IMR-90 (cell line): ENCODE measurements at regions not wholly inside any gene's neighbourhood (a gene's known extent, or its start where the extent isn't known, plus 50 kb on each side); places are given as distances from the start of the nearest gene placed in this dataset.

Source experiments
- ATAC-seq: fragments of 200-7000 bp; cut with Tn5 transposase; 2 replicates; pipeline ENCODE4 v1.9.1; 2020; ENCODE audit warnings: low read depth, mild to moderate bottlenecking, moderate library complexity
- BruUV-seq: library from RNA; stranded (reverse); fragments of 400-500 nt; replicated peaks from 2 replicates; lab custom pipeline; 2021; lab: Mats Ljungman, UMichigan
- CTCF ChIA-PET: fragments of 300-600 bp; formaldehyde crosslinking; extraction: SDS; loops from one replicate; lab custom pipeline; 2021; ENCODE audit warnings: antibody characterized with exemption; lab: Yijun Ruan, JAX
- POLR2A ChIA-PET: fragments of 300-600 bp; sonication (Branson Sonifier 250); formaldehyde crosslinking; loops from one replicate; lab custom pipeline; 2022; ENCODE audit warnings: antibody characterized with exemption; ENCODE audit not compliant: unreplicated experiment; lab: Charles Lee
- DNase-seq: peaks from one replicate; pipeline ENCODE4 v3.0.0; 2013
- H2AFZ ChIP-seq: replicated peaks from 2 replicates; pipeline ENCODE3; 2013; ENCODE audit warnings: low read length, mild to moderate bottlenecking; ENCODE audit not compliant: poor library complexity
- H2AK5ac ChIP-seq: 2 replicates; pipeline ENCODE4 v1.6.1; 2013; ENCODE audit warnings: low read depth, low read length, inconsistent platforms
- H2AK9ac ChIP-seq: replicated peaks from 2 replicates; pipeline ENCODE3; 2013; ENCODE audit warnings: mild to moderate bottlenecking, low read depth, low read length, moderate library complexity; ENCODE audit not compliant: poor library complexity
- H2BK120ac ChIP-seq: 2 replicates; pipeline ENCODE4 v1.6.1; 2013; ENCODE audit warnings: low read depth, low read length, inconsistent platforms
- H2BK15ac ChIP-seq: 3 replicates; pipeline ENCODE4 v1.6.1; 2013; ENCODE audit warnings: low read depth, low read length, inconsistent platforms
- H2BK20ac ChIP-seq: 2 replicates; pipeline ENCODE4 v1.6.1; 2013; ENCODE audit warnings: low read depth, mild to moderate bottlenecking, inconsistent platforms, low read length, moderate library complexity
- H2BK5ac ChIP-seq: 2 replicates; pipeline ENCODE4 v1.6.1; 2013; ENCODE audit warnings: mild to moderate bottlenecking, low read depth, low read length, inconsistent platforms; ENCODE audit not compliant: poor library complexity, severe bottlenecking
- H3K14ac ChIP-seq: replicated peaks from 2 replicates; pipeline ENCODE4 v1.6.1; 2013; ENCODE audit warnings: low read depth, low read length, inconsistent platforms
- H3K18ac ChIP-seq: 2 replicates; pipeline ENCODE4 v1.6.1; 2013; ENCODE audit warnings: low read depth, low read length, control low read depth
- H3K23ac ChIP-seq: 2 replicates; pipeline ENCODE4 v1.6.1; 2013; ENCODE audit warnings: low read depth, low read length, inconsistent platforms
- H3K27ac ChIP-seq: 2 replicates; pipeline ENCODE4 v1.5.1; 2013; ENCODE audit warnings: mild to moderate bottlenecking, control low read depth, low read length; ENCODE audit not compliant: insufficient read depth
- H3K27me3 ChIP-seq: 2 replicates; pipeline ENCODE4 v1.6.1; 2013; ENCODE audit warnings: low read length; ENCODE audit not compliant: control insufficient read depth, insufficient read depth
- H3K36me3 ChIP-seq: 2 replicates; pipeline ENCODE4 v1.6.1; 2013; ENCODE audit warnings: low read length, mixed read lengths; ENCODE audit not compliant: control insufficient read depth, insufficient read depth
- H3K4ac ChIP-seq: 2 replicates; pipeline ENCODE4 v1.6.1; 2013; ENCODE audit warnings: low read depth, low read length, inconsistent platforms
- H3K4me1 ChIP-seq: 2 replicates; pipeline ENCODE4 v1.6.1; 2013; ENCODE audit warnings: low read length, mixed read lengths; ENCODE audit not compliant: control insufficient read depth, insufficient read depth
- H3K4me2 ChIP-seq: 2 replicates; pipeline ENCODE4 v1.6.1; 2013; ENCODE audit warnings: low read depth, mild to moderate bottlenecking, control low read depth, low read length, moderate library complexity
- H3K4me3 ChIP-seq: 2 replicates; pipeline ENCODE4 v1.5.1; 2013; ENCODE audit warnings: low read depth, mild to moderate bottlenecking, control low read depth, low read length, moderate library complexity; ENCODE audit not compliant: insufficient read depth
- H3K56ac ChIP-seq: 2 replicates; pipeline ENCODE4 v1.6.1; 2013; ENCODE audit warnings: low read length, inconsistent platforms; ENCODE audit not compliant: insufficient read depth; ENCODE audit errors: extremely low read depth
- H3K79me1 ChIP-seq, 2 experiments: 2 replicates each; pipeline ENCODE4 v1.6.1; 2013; ENCODE audit warnings: low read length in 2 of 2, inconsistent platforms in 1 of 2, low read depth in 1 of 2
- H3K9ac ChIP-seq: 2 replicates; pipeline ENCODE4 v1.6.1; 2013; ENCODE audit warnings: low read depth, low read length, control low read depth
- H3K9me1 ChIP-seq: 2 replicates; pipeline ENCODE4 v1.6.1; 2013; ENCODE audit warnings: low read length, inconsistent platforms; ENCODE audit not compliant: insufficient read depth
- H3K9me3 ChIP-seq: 2 replicates; pipeline ENCODE4 v1.6.1; 2013; ENCODE audit warnings: low read length; ENCODE audit not compliant: control insufficient read depth, insufficient read depth
- H4K20me1 ChIP-seq: 2 replicates; pipeline ENCODE4 v1.6.1; 2013; ENCODE audit warnings: low read length, inconsistent platforms; ENCODE audit not compliant: insufficient read depth
- H4K5ac ChIP-seq: 2 replicates; pipeline ENCODE4 v1.6.1; 2013; ENCODE audit warnings: mild to moderate bottlenecking, low read depth, low read length, control low read depth
- H4K8ac ChIP-seq, 2 experiments: 2 replicates each; pipeline ENCODE4 v1.6.1; 2013; ENCODE audit warnings: low read depth in 2 of 2, low read length in 2 of 2, control low read depth in 1 of 2, inconsistent platforms in 1 of 2
- H4K91ac ChIP-seq: 2 replicates; pipeline ENCODE4 v1.6.1; 2013; ENCODE audit warnings: low read depth, low read length, inconsistent platforms; ENCODE audit not compliant: insufficient read depth
- BHLHE40 ChIP-seq: fragments of 150-350 bp; IDR thresholded peaks from 2 replicates; pipeline ENCODE4 v1.6.1; 2016; ENCODE audit warnings: mild to moderate bottlenecking, low read depth, low read length
- CTCF ChIP-seq: conservative IDR thresholded peaks from 2 replicates; pipeline ENCODE4 v1.5.1; 2012; ENCODE audit warnings: mild to moderate bottlenecking, low read depth, low read length, improper control_type of control experiment
- FOS ChIP-seq: fragments of 150-350 bp; IDR thresholded peaks from 2 replicates; pipeline ENCODE4 v1.6.1; 2016; ENCODE audit warnings: low read depth, low read length
- MXI1 ChIP-seq: IDR thresholded peaks from 2 replicates; pipeline ENCODE4 v1.6.1; 2012; ENCODE audit warnings: low read depth, mild to moderate bottlenecking, low read length, moderate library complexity, borderline replicate concordance
- NFE2L2 ChIP-seq: fragments of 150-350 bp; IDR thresholded peaks from 2 replicates; pipeline ENCODE4 v1.6.1; 2016; ENCODE audit warnings: low read depth, mild to moderate bottlenecking, low read length
- SMC3 ChIP-seq: fragments of 150-350 bp; IDR thresholded peaks from 2 replicates; pipeline ENCODE4 v1.6.1; 2016; ENCODE audit warnings: low read depth, mild to moderate bottlenecking, antibody characterized with exemption, low read length, moderate library complexity
- dilution Hi-C: fragments of 300-500 bp; cut with HindIII; formaldehyde crosslinking; loops from one replicate; pipeline ENCODE4 v1.14.3; 2018; ENCODE audit warnings: low sequenced_read_pairs; ENCODE audit not compliant: unreplicated experiment
- in situ Hi-C: fragments of 300-500 bp; cut with MboI; formaldehyde crosslinking; loops from 3 replicates; pipeline ENCODE4 v1.14.3; 2019; ENCODE audit warnings: low sequenced_read_pairs, inconsistent platforms, mixed read lengths
- intact Hi-C: fragments of 100-400 bp; cut with micrococcal nuclease; formaldehyde crosslinking; loops from 2 replicates; pipeline ENCODE4 v1.10.0; 2022

DNA sequence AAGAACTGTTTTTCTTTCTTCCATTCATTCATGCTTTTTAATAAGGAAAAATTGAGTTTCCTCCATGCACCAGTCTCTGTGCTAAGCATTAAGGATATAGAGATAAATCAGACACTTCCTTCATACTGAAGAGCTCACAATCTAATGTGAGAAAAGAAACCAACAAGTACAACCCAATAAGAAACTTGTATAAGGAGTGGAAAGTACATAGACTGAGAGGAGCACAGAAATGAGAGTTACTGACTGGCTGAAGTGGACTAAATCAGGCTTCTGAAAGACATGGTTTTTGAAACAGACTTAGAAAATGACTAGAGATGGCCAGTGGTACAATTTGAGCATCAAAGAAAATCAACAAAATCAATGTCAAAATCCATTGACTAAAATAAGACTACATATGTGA, 524.4 kb downstream of the PLPP3 start:
- no peak overlapping the region for H3K14ac ChIP-seq
- H2BK15ac ChIP-seq: no peak overlapping the region
- no peaks in the 10 kb centered on the region for H4K20me1 ChIP-seq
- no peak overlapping the region for H3K4me3 ChIP-seq
- dilution Hi-C loops: no loop called here
- no peak overlapping the region for H3K56ac ChIP-seq
- no peak overlapping the region for H3K27ac ChIP-seq
- H4K8ac ChIP-seq: no peak overlapping the region
- H3K9ac ChIP-seq: no peak overlapping the region
- POLR2A ChIA-PET: no interaction called here
- peaks cover 3% of the 10 kb centered on the region; the same call in 1 of the 2 replicates for H3K9me1 ChIP-seq
- no peak overlapping the region for H2BK120ac ChIP-seq
- no peak overlapping the region for H3K18ac ChIP-seq
- TF ChIP-seq MXI1: no peak
- no peak for TF ChIP-seq CTCF
- no peak for TF ChIP-seq NFE2L2
- TF ChIP-seq SMC3: no peak
- TF ChIP-seq FOS: no peak
- no peak for TF ChIP-seq BHLHE40
- ATAC-seq (no peak), DNase-seq (no peak)
- no peaks in the 10 kb centered on the region for H3K36me3 ChIP-seq
- H2BK20ac ChIP-seq: no peak overlapping the region
- BruUV-seq: no TSS peak
- H3K23ac ChIP-seq: no peak overlapping the region
- intact Hi-C loops: no loop called here
- H4K5ac ChIP-seq: no peak overlapping the region
- H3K79me1 ChIP-seq: no peaks in the 10 kb centered on the region
- in situ Hi-C loops: no loop called here
- no peak overlapping the region for H2BK5ac ChIP-seq
- no peak overlapping the region for H3K4me2 ChIP-seq
- H3K27me3 ChIP-seq: no peaks in the 10 kb centered on the region
- CTCF ChIA-PET: no interaction called here
- H2AFZ ChIP-seq: no peak overlapping the region
- H4K91ac ChIP-seq: no peak overlapping the region
- peaks cover 4% of the 10 kb centered on the region for H3K9me3 ChIP-seq
- H2AK9ac ChIP-seq: no peak overlapping the region
- no peaks in the 10 kb centered on the region for H3K4me1 ChIP-seq
- H3K4ac ChIP-seq: no peak overlapping the region
- no peak overlapping the region for H2AK5ac ChIP-seq
